ENCODE measurements at regions not wholly inside any gene's neighbourhood (a gene's known extent, or its start where the extent isn't known, plus 50 kb on each side); places are given as distances from the start of the nearest gene placed in this dataset.

DNA sequence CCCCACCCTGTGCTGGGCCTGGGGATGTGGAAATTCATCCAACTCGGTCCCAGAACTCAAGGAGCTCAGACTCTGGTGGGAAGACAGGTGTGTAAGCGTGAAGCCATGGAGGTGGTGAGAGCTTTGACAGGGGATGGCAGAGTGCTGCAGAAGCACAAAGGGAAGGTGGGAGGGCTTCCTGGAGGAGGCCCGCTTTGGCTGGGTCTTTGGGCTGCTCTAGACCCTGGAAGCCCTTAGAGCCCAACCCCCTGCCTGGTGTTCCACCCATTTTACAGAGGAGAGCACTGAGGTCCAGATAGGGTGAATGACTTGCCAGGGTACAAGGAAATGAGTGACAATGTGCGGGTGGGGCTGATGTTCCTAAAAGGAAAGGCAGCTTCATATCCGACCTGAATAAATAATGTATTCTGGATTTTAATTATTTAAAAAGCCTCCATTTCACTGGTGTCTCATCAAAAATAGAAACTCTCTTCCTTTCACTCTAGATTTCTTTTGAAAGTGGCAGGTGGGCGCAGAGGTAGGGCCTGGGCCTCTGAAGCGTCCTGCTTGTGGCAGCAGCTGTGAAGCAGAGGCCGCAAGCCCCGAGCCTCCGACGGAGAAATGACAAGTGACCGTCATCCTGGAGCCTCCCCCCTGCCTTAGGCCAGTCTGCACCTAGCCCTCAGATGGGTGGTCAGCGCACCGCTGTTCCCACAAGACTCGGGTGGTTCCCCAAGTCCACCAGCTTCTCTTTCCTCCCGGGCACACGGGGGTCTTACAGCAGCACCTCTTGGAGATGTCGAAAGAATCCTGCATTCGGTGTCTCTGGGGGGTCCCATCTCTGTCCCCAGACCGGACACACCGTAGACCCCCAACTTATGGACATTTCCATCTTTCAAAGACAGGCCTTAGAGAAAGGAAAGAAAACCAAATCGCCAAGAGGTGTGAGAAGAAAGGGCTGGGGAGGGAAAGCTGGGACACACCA is 71.0 kb upstream of the TAF1B start:
- DNase-seq (ENCODE audit: low read depth) = no peak

DNA sequence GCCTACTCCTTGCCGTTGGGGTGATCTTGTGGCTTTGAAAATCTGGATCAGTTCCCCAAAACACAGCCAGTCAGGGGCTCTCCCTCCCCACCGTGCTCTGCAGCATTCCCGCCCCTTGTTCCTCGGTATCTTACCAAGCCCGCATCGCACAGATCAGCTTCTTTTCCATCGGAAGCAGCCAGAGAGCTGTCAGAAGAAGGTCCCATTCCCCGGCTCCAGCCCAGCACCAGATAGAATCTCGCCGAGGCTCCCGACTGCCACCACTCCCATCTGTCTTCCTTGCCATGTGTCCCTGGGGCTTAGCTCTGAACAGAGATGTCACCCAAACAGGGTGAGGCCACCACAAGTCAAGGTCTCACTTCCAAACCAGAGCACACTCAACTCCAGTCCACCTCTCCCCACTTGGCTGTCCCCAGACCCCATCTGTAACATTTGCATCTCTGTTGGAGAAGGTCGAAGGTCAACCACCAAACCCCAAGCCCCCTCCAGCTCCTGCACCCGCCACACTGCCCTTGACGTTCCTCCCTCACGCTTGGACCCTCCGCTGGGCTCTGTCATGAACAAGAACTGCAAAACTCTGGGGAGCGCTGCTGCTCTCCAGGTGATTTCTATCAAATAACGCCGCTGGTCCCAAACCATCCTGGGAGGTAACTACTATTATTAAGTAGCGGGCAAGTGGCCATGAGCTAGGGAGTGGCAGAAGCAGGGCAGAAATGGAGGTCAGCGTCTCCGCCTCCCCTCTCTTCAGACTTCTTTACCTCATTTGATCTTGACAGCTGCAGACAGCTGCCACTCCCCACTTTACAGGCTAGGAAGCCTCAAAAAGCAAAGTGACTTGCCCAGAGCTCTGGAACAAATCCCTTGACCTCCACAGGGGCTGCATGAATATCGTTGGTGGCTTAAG is 70.0 kb upstream of the TAF1B start:
- no peak for DNase-seq (ENCODE audit: low read depth)

DNA sequence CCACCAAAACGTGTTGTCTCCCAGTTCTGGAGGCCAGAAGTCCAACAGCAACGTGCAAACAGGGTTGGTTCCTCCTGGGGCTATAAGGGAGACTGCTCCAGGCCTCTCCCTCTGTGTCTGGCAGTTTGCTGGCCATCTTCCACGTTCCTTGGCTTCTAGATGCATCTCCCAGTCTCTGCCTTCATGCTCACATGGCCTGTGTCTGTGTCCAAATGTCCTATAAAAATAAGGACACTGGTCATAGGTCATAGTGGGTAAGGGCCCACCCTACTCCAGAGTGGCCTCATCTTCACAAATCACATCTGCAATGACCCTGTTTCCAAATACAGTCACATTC is 69.4 kb upstream of the TAF1B start:
- DNase-seq (ENCODE audit: low read depth) = no peak

DNA sequence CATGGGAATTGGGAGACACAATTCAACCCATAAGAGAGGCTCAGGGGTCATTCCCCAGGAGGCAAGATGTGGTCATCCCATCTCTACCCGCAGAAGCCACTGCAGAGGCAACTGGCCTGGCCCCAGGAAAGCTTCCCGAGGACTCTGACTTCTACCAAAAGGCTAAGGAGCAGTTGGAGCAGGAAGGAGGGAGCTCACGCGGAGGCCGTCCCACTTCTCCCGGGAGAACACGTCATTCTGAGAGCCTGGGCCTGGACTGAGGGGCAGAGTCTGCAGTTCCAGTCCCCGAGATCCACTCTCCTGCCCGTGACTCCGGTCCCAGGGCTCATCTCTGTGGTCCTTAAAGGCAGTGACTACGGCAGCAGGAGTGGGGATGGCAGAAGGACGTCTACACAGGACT is 69.0 kb upstream of the TAF1B start:
- no peak for DNase-seq (ENCODE audit: low read depth)

DNA sequence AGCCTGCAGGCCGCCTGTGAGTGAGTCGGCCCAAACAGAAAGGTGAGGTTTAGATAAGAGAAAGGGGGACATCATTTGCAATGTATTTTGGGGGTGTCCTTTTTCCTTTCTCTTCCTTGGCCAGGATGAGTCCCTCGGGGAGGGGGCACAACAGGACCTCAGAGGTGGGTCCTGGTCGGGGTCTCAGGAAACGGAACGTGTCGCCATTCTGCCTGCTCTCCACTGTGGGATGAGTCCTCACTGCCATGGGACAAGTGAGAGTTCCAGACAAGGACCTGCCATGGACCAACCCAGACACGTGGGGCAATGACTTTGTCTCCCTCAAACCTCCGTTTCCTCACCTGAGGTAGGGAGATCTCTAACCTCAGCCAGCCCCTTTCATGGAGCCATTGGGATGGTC is 67.9 kb upstream of the TAF1B start:
- no peak for DNase-seq (ENCODE audit: low read depth)

DNA sequence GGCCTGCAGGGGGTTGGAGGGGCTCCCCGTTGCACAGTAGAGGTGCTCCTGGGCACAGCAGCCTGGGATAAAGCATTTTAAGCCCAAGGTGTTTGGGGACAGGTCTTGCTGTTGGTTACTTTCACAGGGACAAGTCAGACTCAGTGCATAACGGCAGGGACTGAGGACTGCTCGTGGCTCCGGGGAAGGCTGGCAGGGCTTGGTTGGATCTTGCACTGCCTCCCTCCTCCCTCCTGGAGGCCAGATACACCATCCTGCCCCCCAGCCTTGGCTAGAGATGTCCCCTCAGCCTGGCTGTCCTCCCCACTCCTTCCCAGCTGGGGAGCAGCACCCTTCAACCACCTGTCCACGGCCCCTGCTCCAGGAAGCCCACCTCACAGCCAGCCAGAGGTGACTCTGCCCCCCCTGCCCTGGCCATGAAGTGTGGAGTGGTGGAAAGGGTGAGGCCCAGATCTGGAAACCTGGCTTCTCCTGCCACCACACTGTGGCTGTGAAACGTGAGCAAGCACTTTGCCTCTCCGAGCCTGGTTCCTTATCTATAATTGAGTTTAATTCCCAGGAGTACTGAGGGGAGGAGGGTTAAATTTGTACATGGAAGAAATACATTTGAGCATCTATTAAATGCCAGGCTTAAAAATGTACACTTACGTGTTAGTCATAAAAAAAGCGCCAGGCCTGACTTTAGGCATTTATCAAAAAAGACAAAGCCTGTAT is 67.1 kb upstream of the TAF1B start:
- DNase-seq (ENCODE audit: low read depth) = no peak

DNA sequence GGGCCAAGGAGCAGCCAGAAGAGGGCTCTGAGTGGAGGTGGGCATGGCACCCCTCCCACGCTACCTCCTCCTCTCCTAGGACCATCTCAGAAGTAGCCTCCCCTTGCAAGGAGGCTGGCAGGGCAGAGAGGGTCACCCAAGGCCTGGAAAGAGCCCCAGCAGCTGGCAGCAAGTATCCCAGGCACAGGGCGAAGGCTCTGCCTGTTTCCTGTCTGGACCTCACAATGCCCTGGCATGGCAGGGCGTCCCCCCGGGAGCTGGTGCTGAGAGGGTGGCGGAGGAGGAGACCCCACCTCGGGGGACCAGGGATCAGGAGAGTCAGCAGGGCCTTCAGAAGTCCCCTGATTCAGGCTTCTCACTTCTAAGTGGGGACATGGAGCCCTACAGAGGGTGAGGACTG is 66.2 kb upstream of the TAF1B start:
- no peak for DNase-seq (ENCODE audit: low read depth)

DNA sequence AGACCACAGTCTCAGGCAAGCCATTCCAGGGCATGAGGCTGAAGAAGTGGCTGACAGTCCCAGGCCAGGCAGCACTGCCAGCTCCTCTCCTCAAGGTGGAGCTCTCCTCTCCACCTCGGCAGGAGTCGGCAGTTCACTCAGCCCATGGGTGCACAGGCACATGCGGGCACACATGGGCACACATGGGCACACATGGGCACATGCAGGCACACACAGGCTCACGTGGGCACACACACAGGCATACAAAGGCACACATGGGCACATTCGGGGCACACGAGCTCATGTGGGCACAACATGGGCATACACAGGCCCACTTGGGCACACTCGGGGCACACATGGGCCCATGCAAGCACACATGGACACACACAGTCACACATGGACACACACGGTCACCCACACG is 65.3 kb upstream of the TAF1B start:
- no peak for DNase-seq (ENCODE audit: low read depth)

DNA sequence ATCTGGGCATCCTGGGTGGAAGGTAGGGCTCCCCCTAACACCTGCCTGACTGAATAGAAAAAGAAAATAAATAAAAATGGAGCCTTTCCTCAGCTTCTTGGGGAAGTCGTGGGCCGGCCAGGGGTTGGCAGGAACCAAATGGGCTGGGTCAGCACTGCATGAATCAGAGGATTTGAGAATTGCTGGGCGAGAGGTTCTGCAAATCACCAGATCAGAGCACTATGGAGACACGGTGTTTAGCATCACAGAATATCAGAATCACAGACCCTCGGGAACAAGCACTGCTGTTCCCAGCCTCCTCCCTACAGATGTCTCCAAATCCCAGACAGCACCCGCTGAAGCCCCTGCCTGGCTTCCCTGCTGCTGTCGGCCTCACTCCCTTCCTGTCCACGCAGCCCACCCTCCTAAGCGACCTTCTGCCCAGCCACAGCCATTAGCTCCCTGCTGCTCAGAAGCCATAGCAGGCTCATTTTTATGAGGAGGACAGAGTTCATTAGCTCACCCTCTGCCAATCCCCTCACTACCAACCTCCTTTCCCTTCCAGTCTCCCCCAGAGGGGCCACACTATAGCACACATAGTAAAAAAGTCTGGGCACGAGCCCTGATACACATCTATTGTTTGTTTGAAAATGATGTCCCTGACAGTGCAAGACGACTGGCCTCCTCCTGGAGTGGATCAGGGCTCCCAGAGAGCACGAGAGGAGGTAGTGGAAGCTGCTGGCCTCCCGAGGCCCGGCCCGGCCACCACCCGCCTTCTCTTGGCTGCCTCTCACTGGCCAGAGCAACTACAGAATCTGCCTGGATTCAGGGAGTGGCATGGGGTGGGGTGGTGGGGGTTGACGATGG is 64.6 kb upstream of the TAF1B start:
- no peak for DNase-seq (ENCODE audit: low read depth)

DNA sequence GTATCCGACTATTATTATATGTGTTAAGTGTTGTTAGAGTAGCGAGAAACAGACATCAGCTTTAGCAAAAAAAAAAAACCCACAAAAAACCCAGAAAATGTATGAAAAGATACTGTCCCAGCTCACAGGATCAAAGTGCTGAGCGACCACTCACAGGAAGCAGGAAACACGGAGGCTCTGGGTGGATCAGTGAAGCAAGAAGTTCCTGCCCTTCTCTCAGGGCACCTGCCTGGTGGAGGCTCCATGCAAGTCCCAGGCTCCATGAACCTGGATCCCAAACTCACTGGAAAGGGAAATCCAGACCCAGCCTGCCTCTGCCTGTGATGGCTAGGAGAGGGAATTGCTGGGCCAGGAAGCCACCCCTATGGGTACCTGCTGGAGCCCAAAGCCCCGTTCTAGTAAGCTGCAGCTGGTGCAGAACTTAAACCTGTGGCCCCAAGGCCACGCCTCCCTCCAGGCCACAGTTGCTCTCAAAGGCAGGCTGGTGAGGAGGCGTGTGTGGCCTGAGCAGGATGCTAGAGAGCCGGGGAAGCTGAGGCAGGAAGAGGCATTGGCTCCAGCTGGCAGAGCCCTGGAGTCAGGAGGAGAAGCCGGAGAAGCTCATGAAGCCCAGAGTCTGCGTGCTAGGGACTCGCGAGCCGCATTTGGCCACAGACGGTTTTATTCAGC is 63.5 kb upstream of the TAF1B start:
- DNase-seq (ENCODE audit: low read depth) = no peak

DNA sequence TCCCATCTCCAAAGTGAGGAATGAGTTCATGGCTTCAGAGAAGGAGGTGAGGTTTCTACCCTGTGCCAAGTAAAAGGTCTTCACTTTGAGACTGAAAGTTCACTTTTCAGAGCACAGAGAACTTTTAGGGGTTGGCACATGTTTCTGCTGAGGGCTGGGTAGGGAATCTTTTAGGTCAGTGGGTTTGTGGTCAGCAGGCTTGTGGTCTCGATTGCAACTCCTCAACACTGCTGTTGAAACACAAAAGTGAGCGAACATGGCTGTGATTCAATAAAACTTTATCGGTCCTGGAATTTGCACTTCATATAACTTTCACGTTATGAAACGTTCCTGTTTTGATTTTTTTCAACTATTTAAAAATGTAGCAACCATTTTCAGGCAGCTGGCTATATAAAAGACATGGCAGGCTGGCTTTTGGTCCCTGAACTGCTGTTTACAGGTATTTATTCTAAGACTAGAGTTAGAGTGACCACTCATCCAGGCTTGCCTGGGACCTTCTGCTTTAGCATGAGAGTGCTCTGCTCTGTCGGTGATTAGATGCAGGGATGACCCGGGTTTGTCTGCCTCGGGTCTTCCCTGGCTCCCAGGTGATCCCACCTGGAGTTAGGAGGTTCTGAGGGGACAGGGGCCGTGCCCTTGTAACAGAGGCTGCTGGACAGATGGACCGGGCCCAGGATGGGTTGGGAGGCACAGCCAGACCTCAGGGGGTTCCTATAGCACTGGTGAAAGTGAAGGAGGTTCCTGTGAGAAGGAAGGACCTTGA is 62.7 kb upstream of the TAF1B start:
- DNase-seq (ENCODE audit: low read depth) = no peak

DNA sequence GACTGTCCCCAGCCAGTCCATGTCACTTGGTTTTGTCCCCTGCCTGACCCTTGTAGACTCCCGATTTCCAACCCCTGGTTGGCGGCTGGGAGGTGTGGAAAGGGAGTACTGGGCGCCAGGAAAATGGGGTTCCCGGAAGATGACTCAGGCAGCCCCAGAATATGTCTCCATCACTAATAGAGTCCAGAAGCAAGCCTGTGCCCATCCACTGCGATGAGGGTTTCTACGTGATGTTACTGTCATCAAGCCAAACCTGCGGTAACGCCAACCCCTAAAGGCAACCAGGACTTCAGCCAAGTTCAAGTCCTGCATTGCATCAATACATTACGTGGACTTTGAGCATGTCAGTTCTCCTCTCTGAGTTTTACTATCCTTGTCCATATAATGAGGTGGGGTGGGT is 62.0 kb upstream of the TAF1B start:
- no peak for DNase-seq (ENCODE audit: low read depth)

DNA sequence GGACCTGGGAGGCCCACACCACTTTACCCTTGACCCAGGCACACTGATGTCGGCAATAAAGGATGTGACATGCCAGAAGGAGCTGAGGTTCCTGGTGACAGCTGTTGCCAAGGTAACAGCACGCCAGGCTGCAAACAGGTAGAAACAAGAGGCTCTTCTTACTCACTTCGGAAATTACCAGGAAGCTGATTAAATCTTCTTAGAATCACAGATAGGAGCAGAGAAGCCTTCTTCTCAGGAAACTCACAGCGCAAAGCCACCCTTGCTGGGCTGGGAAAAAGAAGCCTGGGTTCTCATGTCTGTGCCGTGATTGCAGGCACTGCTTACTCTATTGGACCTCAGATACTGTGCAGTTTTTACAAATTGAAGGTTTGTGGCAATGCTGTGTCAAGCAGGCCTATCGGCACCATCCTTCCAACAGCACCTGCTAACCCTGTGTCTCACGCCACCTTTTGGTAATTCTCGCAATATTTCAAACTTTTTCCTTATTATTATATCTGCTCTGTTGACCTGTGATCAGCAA is 61.0 kb upstream of the TAF1B start:
- DNase-seq (ENCODE audit: low read depth) = no peak

DNA sequence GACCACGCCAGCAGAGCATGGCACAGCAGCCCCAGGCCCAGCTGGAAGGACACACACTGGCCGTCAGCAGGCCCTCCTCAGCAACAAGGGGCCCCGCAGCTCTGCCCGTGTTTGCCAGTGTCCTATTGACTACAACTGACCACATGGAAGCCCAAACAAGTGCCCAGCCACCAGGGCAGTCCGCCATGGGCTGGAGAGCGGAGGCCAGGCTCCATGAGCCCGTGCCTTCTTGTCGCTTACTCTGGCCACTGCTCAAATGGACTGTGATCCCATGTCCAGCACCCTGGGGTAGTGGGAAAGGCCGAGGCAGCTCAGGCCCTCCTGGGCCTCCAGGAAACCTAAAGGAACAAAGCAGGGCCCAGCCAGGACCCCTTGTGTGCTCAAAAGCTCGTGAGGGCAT is 53.9 kb upstream of the TAF1B start:
- no peak for DNase-seq (ENCODE audit: low read depth)

DNA sequence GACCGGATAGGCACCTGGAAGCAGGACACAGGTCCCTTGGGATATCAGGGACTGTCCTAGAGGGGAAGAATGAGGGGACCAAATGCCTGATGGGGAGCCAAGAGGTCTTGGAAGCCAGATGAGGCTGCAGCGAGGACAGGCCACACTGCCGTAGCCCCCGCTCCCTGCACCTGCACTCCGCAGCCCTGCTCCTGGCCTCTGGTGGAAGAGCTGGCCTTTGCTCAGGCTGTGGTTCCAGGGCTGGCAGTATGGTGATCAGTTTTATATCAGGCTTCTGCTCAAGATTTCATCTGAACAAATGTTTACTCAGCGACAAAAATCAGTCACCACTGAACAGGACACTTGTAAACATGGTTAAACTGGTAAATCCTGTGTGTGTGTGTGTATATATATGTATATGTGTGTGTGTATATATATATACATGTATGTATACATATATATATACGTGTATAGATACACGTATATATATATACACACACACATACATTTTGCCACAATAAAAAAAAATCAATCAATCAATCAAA is 52.5 kb upstream of the TAF1B start:
- DNase-seq (ENCODE audit: low read depth) = no peak

DNA sequence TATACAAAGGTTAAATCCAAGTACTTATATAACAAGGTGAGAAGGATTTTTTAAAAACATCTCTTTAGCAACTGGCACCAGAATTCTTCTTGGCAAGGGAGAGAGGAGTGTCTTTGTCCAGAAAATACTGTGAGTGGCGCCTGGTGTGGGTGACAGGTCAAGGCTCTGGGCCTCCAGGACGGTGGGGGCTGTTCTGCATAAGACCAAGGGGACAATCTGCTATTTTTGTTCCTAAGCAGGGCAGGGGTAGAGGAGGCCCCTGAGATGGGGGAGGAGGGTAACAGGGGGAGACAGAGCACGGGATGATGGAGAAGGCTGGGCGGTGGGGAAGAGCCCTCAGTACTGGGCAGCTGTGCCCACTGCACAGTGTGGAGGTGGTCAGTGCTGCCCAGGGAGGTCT is 51.6 kb upstream of the TAF1B start:
- no peak for DNase-seq (ENCODE audit: low read depth)

DNA sequence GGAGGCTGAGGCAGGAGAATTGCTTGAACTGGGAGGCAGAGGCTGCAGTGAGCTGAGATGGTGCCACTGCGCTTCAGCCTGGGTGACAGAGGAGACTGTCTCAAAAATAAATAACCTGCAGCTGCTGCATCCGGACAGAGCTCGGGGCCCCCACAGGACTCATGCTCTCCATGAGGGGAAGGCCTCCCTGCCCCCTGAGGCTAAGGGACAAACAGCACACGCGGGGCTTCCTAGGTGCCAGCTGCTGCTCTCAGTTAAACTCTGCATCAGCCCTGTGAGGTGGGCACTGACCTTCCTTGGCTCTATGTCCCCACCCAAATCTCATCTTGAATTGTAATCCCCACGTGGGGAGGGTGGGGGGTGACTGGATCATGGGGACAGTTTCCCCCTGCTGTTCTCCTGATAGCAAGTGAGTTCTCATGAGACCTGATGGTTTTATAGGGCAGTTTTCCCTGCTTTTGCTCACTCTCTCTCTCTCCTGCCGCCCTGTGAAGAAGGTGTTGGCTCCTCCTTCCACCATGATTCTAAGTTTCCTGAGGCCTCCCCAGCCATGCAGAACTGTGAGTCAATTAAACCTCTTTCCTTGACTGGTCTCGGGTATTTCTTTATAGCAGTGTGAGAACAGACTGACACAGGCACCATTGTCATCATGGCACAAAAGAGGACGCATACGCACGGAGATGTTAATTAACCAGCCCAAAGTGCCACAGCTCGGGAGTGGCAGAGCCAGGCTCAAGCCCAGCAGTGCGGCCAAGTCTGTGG is 49.9 kb upstream of the TAF1B start:
- no peak for DNase-seq (ENCODE audit: low read depth)

All from stimulated activated CD8-positive, alpha-beta memory T cell treated with anti-CD3 and anti-CD28 coated beads, Interleukin-12 subunit alpha, Interleukin-12 subunit beta, amount 100 ng/mL, for 4 hours (primary cell).